ENCODE measurements at regions not wholly inside any gene's neighbourhood (a gene's known extent, or its start where the extent isn't known, plus 50 kb on each side); places are given as distances from the start of the nearest gene placed in this dataset.

DNA sequence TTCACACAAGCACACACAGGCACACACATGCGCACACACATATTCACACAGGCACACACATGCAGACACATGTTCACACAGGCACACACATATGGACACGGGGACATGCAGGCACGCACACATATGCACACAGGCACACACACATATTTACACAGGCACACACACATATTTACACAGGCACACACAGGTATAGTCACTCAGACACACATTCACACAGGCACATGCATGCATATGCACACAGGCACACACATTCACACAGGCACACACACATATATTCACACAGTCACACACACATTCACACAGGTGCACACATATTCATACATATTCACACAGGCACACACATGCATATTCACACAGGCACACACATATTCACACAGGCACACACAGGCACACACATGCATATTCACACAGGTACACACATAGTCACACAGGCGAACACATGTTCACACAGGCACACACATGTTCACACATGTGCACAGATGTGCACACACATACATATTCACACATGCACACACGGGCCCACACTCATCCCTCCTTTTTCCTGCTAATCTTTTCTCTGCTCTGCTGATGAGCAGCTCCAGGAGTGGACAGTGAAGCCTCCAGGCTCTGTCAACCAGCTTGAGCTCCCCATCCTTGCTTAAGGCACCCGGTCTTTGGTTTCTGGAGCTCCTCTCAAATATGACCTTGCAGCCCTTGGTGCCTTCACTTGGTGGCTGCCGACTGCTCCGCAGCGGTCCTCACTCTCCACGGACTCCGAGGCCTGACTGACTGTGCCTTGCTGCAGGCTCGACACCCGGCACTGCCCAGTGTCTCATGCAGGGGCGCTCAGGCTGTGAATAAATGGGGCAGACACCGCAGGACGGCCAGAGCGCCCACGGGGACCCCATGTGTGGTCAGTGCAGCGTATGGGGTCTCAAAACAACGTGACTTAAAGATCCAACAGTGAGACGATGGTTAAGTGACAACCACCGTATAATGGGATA, 581.2 kb upstream of the MGMT start:
- no peak for DNase-seq

DNA sequence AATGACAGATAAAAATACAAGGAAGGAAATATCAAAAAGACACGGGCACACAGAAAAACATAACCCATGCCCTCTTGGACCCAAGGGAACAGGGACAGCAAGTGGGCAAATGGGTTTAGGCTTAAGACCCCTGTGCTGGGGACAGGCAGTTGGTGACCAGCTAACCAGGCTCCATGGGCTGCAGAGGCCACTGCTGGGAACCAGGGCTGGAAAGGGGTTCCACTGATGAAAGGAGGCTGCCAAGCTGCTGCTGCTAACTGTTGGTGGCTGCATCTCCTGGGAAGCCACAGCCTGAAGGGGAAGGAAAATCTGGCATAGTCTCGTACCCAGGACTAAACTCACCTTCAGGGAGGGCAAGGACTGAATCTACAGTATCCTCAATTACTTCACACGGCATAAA, 579.2 kb upstream of the MGMT start:
- DNase-seq, result no peak

DNA sequence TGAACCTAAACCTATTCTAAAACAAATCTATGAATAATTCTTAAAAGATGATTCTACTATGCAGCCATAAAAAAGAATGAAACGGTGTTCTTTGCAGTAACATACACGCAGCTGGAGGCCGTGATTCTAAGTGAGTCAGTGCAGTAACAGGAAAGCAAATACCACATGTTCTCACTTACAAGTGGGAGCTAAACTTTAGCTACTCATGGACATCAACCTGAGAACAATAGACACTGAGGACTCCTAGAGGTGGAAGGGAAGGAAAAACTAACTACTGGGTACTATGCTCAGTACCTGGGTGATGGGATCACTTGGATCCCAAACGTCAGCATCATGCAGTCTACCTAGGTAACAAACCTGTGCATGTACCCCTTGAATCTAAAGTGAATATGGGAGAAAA, 575.0 kb upstream of the MGMT start:
- DNase-seq, result no peak

DNA sequence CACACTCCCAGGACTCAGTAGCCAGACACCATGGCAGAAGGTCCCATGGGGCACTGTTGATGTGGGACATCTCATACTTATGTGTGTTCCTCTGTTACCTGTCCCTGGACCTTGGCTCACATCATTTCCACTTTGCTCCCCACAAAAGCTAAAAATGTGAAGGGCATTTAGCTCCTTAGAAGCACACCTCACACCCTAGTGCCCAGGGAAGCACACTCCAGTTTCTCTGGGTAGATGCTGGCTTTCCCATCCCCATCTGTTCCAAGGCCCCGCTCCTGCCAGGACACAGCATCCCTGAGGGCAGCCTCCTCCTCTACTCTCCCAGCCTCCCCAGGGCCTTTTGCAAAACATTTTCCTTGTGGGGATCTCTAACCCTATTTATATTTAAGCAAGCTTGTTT, 572.4 kb upstream of the MGMT start:
- no peak for DNase-seq

DNA sequence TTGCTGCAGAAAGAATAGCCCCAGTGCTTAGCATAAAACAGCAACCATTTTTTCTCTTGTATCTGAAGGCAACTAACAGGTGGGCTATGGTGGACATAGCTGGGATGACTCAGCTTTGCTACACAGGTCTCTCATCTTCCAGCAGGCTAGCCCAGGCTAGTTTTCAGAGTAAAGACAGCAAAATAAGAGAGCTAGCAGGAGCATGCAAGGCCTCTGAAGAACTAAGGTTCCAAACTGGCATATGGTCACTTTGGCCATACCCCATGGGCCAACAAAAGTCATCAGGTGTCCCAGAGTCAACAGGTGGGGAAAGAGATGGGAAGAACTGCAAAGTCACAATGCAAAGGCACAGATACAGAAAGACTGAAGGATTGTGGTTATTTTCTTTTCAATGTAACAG, 571.6 kb upstream of the MGMT start:
- DNase-seq, result no peak

DNA sequence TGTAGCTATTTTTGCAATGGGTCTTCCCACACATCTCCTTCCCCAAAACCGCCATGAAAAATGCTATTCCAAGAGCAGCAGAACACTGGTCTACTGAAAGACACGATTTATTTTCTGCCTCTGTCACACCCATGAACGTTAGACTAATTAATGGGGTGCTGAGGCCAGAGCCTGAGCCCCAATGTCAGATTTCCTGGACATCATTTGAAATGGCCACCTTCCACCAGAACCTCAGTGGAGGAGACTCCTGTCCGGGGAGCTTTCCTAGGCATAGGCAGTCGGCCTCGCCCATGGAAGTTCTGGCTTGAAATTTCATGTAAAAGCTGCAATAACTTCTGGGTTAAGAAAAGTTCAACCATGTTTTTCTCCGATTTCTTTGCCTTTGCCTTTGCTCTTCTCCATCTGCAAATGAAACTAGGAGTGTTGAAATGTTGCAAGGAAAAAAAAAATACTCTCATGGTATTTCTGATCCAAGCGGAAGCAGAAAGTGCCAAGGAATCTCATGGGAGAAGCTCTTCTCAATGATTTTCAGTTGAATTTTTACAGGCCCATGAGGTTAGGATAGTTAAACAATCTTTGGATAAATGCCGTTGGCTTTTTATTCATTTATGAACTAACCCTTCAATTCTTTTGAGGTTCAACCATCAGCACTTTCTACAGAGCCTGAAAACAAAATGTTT, 570.8 kb upstream of the MGMT start:
- DNase-seq, result no peak

DNA sequence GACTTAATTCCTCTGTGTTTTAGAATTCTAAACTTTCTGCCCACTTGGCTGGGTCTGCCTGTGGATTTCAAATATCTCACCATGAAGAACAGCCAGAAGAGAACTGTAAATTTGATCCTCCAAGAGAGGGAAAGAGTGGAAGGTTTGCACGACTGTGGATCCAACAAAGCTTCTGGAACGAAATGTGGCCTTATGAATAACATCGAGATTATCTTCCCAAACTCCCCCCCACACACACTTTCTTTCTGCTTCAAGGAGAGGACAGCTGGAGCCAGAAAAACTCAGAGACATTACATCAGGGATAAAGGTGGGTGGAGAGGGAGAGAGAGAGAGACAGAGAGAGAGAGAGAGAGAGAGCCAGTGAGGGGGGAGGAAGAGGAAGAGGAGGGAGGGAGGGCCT, 570.1 kb upstream of the MGMT start:
- no peak for DNase-seq

DNA sequence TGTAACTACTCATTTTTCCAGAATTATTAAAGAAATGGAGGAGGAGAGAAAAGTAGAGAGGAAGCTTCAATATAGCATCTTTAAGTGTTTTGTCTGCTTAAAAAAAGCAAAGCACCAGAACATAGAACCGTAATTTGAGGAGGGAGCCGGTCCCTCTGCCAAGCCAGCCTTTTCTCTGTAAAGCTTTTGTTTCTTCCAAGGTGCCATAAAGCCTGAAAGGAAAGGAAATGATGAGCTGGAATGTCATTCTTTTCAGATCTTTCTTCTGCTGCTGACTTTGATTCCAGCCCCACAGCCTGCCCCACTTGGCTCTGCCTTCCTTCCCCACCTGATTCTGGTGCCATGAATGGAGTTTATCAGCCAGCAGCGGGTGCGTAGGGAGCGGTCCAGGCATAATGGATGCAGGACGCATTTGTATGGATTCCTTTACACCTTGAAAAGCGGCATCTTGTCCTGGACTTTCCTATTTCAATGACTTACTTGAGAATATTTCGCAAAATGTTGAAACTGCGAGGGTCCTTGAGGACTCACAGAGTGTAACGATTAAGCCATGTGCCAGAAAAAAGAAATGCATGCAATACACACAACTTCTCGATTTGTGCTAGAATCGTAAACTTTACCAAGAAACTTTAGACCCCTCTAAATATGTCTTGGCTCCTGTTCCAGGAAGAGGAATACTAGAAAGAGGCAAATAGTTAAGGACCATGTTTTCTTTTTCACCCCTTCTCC, 569.5 kb upstream of the MGMT start:
- no peak for DNase-seq

DNA sequence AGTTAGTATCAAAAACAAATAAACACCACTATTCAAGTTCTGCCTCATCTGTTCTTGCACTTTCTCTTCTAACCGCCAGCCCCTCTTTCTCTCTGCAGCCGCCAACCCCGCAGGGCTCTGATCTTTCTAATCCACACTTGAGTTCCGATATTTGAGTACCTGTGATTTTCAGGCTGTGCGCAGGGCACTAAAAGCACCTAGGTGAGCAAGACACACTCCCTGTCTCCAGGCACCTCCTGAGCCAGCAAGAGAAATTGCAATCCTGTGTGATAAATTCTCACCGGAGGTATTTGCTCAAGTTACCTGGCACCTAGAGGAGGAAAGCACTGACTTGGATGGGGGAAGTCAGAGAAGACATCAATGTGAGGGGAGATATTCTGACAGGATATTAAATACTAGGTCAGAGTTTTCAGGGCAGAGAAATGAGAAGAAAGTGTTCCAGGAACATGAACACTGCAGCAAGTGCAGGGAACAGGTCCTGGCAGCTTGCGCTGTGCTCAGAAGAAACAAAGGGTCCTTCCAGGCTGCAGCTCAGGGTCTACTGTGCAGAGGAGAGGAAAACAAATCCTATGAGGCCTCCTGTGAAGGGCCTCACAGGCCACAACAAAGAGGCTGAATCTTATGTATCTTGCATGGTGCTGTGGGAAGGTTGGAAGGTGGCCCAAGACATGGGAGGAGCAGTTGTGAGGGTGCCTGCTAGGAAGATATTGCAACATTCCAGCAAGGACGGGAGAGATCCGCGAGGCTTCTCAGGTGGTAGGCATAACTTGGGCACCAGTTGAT, 568.7 kb upstream of the MGMT start:
- no peak for DNase-seq

DNA sequence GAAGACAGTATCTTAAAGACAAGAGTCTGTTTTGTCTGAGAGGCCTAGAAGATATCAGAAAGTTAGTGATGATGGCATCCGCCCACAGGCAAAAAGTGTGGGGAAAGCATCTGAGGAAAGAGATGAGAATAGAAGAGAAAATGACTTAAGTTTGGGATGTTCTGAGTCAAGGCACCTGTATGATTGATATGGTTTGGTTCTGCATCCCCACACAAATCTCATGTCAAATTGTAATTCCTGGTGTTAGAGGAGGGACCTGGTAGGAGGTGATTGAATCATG, 568.2 kb upstream of the MGMT start:
- no peak for DNase-seq

DNA sequence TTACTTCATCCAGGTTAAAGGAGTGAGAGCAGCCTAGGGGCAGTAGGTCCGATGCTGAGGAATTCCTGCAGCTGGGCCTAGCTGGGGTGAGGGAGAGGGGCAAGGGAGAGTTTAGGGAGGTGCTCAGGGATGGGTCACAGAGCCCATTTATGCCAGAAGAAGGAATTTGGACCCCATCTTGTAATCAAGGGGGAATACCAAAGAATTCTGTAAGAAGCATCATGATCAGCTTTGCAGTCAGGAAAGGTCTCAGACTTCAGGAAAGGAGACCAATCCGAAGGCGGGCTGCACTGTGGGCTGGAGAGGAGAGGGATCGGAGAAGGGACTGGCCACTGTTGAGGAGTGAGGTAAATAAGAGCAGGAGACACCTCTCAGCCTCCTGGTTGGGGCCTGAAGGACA, 566.6 kb upstream of the MGMT start:
- DNase-seq, result no peak

DNA sequence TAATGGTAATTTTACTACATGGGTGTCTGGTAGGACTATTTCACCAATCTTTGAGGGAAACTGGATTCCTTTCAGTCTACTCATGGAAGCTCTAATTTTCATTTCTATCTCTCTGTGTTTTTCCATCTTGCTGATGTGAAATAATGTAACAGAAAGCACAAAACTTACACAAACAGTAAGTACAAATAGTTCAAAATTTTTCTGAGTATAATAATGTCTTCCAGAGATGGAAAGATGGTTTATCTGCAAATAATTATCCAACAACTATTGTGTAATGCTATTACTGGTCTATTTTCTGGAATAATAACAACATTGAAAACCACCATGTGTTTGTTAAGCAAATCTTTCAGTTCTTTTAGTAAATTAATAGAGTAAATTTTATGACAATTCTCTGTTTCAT, 565.8 kb upstream of the MGMT start:
- DNase-seq, result no peak

DNA sequence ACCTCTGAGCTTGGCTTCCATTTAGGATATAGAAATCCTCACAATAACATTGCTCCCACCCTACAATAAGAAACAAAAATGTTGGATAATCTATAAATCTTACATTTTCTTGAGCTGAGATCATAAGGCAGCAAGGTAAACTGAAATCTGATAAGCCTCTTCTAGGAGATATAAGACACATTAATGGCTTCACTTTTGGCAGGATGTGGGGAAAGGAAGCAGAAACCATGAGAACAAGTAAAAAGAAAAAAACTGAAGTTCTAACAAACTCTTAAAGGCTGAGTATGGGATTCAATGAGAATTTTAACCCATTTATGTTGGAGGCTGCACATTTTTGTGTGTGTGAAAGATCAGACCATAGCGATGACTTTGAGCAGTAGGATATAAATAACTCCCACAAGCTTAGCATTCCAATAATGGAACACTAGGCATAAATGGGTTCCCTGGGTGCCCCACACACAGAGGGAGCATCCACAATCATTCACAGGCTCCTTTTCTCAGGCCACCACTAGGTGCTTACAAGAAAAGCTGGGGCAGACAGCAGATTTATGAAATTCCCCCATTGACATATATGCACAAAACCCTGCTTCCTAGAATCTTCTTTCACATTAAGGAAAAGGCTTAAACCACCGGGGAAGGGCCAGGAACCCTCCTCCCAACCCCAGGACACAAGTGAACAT, 564.9 kb upstream of the MGMT start:
- DNase-seq, result no peak

DNA sequence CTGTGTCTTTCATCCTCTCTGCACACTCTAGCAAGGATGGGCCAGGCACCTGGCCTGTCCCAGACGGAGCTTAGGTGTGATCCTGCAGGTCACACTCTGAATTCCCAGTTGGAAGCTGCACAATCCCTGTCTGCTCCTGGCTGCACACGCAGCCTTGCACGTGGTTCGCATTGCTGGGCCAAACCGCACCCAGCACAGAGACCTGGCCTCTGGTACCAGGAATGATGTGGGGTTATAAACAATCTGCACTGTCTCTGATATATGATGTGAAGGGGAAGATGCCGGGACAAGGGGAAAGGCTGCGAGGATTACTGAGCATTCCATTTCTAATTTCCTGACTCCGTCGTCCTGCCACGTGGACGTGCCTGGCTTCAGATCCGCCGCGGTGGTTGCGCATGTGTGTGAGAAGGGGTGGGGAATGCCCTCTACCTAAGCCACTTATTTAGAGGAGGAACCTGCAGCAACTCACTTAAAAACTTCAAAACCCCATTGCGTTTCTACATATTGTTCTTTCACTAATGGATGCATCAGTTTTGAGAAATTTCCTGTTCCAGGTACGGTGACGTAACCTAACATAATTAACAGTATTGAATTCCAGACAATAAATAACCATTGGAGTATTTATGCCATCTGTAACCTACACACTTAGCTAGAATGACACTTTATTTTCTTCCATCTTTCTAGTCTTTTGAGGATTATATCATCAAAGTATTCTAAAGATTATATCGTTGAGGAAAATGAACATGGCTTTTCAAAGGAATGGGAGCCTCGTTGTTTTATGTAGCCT, 559.7 kb upstream of the MGMT start:
- no peak for DNase-seq

DNA sequence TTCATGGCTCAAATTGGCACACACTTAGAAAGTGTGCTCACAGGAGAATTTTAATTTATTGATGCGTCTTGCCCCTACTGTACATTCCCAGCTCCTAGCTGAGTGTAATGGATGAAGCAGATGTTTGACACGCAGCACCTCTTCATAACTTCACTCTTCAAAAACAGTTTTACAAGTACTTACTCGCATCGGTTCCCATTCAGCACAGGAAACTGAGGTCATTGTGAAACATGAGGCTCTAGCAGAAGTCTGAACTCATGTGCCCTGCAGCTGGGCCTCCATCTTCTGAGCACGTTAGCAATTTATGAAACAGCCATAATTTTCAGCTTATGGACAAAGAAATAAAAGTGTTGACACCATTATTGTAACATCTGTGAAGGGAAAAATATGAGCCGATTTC, 558.9 kb upstream of the MGMT start:
- DNase-seq, result no peak

DNA sequence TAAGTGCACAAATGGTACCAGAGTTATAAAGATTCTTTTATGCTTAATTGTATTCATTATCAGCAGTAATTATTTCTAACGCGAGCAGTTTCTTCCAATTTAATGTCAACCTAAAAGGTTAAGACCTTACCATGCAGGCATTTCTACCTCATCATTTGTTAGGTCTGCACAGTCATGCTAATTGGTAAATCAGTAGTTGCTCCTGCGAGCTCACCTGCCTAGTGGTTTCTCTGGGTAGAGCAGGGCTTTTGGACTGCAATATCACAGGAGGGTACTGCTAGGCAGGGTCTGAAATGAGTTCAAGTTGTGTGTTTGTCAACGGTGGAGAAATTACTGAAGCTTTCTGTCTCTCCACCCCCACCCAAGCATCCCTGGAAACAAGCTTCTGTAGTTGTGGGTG, 558.5 kb upstream of the MGMT start:
- no peak for DNase-seq

DNA sequence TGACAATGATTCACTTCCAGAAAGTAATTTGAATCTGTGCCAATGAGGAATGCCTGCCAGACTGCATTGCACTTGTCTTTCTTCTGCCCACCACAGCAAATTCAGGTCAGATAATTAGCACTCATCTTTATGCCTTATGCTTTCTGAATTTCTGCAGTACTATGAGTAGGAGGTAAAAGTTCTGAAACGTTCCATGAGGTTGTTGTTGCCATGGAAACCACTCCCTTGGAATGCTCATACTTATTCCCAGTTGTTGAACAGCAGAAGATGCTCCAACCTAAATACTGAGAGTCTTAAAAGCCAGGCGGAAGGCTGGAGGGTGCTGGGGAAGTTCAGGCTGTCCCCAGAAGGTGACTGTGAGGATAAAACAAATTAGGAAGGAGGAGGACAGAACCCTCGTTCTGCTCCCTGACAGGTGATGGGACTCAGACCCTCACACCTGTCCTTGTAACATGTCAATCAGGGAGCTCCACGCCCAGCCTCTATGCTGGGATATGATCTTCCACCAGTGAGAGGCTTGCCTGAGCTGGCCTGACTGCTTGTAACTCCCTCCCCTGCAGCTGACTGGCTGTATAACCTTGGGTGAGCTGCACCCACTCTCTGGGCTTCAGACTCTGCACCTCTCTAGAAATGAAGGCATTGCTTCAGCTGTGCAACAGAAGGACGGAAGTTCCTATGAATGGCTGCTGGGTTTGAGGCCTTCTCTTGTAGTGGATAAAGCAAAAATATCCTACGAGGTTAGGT, 554.3 kb upstream of the MGMT start:
- DNase-seq, result no peak

DNA sequence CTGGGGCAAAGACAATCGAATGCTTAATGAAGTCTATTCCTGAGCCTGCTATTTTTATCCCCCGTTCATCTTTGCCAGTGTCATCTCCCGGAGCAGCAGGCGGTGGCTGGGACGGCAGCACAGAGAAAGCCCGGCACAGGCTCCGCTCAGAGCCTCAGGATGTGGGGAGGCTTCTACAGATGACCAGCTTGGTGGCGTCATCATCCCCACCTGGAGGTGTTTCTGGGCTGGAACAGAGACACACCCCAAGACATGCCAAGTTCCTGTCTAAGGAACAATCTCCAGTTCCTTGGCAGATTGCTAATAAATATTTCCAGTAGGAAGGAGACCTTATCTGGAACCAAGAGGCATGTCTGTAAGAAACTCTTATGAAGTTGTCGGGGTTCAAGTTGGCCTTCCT, 552.4 kb upstream of the MGMT start:
- DNase-seq, result no peak

DNA sequence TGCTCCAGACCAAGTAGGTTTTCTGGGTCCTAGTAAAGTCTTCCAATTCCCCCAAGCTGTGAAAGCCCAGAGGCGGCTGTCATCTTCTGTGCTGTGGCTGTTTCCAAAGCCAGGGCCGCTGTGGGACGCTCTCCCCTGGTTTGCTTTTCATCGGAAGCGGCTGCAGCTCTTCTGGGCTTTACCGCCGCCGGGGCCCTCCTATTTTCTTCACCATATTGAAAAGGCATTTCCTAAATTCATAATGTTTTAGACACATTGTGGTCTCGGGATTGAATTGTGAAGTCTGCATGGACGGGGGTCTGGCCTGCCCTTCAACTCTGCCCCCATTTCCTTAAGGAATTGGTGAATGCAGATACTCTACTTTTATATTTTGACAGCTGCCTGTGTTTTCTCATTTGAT, 551.4 kb upstream of the MGMT start:
- DNase-seq, result no peak

DNA sequence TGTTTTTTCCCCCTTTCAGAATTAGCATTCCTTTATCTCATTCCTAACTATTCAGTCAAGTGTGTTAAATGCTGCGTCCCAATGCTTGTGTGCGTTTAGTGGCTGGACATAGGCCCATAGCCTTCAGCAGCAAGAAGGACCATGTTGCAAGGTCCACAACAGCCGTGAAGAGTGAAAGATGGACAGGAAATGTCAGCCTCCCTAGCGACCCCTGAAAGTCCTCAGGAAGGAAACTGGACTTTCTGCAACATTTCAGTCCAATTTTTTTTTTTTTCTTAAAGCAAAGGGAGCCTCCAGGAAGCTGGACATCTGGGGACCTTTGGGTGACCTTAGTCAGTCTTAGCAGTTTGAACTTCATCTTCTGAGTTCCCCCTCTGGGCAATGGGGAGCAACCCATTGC, 550.7 kb upstream of the MGMT start:
- no peak for DNase-seq

DNA sequence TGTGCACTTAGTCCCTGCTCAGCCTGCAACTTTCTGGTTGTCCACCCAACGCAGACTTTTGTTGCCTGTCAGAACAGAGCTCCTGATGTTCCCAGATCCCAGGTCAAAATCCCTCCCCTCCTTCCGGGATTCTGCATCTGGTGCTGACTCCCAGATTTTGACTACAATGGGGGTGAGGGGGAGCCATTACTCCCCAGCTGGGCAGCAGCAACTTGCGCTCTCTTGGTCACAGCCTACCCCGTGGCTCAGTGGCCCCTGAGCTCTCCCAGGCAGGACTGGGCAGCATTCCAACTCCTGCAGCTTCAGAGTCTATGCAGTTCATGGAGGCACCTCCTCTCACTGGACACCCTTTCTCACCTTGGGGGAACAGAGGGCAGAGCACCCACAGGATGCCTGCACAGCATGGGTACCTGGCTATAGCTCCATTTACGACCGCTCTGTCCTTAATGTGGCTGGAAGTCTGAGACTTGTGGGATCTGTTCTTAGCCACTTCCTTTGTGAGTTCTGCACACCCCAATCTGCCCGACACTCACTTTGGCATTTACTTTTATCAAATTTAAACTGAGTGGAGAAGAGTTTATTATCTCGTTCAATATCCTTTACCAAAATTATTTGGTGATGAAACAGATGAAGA, 545.5 kb upstream of the MGMT start:
- DNase-seq, result no peak

Measured in NCI-H2029 (cell line).